Body of pancreas (tissue), 4 donors: ENCODE measurements at regions not wholly inside any gene's neighbourhood (a gene's known extent, or its start where the extent isn't known, plus 50 kb on each side); places are given as distances from the start of the nearest gene placed in this dataset.

ENCODE experiments used
- CTCF ChIP-seq, 7 experiments: fragments of 450-650 bp in 4 of 7; fragments of 200-600 bp in 3 of 7; sonication (generic) in 3 of 7; IDR thresholded peaks; one replicate each; pipeline ENCODE4 v1.5.1; 2016 to 2019; ENCODE audit warnings: antibody characterized with exemption in 7 of 7
- POLR2A ChIP-seq, 3 donors: fragments of 450-650 bp; IDR thresholded peaks; one replicate each; pipeline ENCODE4 v1.6.1; 2016; ENCODE audit warnings: antibody characterized with exemption in 3 of 3, mild to moderate bottlenecking in 2 of 3

- no peak for TF ChIP-seq CTCF (IDR thresholded peaks at IDR 0.05)
- TF ChIP-seq POLR2A (IDR thresholded peaks at IDR 0.05) = no peak
Observed at GRCh38 chr2:53314718-53315117, 452.9 kb upstream of the CHAC2 start.
